ENCODE measurements at regions not wholly inside any gene's neighbourhood (a gene's known extent, or its start where the extent isn't known, plus 50 kb on each side); places are given as distances from the start of the nearest gene placed in this dataset.

DNA sequence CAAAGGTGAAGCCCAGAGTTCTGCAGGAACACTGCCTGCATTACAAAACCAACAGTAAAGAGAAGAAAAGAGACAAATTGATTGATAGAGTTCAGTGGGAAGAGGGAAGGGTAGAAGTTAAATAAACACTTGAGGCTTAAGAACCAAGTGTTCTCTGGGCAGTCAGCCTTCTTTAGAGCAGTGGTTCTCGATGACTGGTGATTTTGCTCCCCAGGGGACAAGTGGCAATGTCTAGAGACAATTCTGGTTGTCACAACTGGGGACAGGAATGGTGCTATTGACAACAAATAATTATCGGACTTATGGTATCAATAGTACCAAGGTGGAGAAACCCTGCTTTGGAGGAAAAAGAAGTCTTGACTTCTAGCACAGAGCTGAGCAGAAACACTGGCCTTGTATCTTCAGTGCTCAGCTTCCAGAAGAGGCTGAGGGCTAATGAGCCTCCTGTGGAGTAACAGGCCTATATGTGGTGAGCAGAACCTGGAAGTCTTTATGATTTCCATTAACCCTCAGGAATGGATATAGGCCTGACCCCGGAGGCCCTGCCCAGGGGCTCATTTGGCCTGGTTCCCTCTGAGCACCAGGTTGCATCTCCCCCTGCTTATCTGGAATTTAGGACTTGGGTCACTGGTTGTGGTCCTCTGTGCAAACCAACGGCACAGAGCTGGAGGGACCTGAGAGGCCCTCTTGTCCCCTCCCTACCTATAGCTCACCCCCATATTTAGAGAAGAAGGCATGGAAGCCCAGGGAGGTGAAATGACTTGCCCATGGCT is 204.6 kb upstream of the PWP1 start:
- no peak for DNase-seq (ENCODE audit: low read depth)
- no peak overlapping the region for H3K4me3 ChIP-seq (ENCODE audit: control insufficient read depth, low read depth, low read length)
- TF ChIP-seq, protein P1, sequence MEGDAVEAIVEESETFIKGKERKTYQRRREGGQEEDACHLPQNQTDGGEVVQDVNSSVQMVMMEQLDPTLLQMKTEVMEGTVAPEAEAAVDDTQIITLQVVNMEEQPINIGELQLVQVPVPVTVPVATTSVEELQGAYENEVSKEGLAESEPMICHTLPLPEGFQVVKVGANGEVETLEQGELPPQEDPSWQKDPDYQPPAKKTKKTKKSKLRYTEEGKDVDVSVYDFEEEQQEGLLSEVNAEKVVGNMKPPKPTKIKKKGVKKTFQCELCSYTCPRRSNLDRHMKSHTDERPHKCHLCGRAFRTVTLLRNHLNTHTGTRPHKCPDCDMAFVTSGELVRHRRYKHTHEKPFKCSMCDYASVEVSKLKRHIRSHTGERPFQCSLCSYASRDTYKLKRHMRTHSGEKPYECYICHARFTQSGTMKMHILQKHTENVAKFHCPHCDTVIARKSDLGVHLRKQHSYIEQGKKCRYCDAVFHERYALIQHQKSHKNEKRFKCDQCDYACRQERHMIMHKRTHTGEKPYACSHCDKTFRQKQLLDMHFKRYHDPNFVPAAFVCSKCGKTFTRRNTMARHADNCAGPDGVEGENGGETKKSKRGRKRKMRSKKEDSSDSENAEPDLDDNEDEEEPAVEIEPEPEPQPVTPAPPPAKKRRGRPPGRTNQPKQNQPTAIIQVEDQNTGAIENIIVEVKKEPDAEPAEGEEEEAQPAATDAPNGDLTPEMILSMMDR (IDR thresholded peaks at IDR 0.05; ENCODE audit: control insufficient read depth, insufficient read depth, low read depth, low read length, missing control alignments): no peak

- DNase-seq (ENCODE audit: low read depth): no peak
- TF ChIP-seq, protein P1 (IDR thresholded peaks at IDR 0.05; ENCODE audit: control insufficient read depth, insufficient read depth, low read depth, low read length, missing control alignments): no peak
- no peak overlapping the region for H3K4me3 ChIP-seq (ENCODE audit: control insufficient read depth, low read depth, low read length)
Observed at GRCh38 chr12:107484230-107484629, 201.4 kb upstream of the PWP1 start.

DNA sequence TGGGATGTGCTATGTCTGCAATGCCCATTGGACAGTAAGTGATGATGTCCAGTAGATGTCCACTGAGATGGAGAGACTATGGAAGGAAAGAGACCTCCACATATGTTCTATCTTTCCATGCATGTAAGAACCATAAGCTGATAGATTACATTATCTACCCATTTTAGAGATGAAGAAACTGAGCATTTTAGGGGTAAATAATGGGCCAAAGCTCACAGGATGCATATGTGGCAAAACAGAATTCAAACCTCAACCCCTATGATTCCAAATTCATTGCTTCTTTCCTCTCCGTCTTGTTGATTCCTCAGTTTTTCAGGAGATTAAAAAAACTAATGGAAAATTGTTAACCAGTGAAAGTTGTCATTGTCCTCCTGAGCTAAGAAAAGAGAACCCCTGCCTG is 200.7 kb upstream of the PWP1 start:
- TF ChIP-seq, protein P1 (IDR thresholded peaks at IDR 0.05; ENCODE audit: control insufficient read depth, insufficient read depth, low read depth, low read length, missing control alignments): no peak

DNA sequence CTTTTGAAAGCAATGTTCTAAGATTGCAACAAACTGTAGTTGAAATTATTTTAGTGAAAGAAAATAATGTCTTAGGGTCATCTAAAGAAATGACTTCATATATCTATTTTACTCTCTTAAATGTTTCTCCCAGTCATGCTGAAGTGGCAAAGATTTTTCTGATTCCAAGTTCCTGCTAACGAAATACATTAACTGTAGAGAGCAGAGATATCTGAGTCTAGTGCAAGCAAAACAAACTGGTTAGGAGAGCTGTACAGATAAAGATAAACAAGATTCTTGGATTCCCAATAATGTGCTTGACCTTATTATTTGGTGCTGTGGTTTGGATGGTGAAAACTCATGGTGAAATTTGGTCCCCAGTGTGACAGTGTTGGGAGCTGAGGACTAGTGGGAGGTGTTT is 199.9 kb upstream of the PWP1 start:
- DNase-seq (ENCODE audit: low read depth): no peak
- H3K4me3 ChIP-seq (ENCODE audit: control insufficient read depth, low read depth, low read length): no peak overlapping the region
- TF ChIP-seq, protein P1 (IDR thresholded peaks at IDR 0.05; ENCODE audit: control insufficient read depth, insufficient read depth, low read depth, low read length, missing control alignments): no peak

More for the DNA sequence above, 200.7 kb upstream of the PWP1 start:
- H3K4me3 ChIP-seq (ENCODE audit: control insufficient read depth, low read depth, low read length): no peak overlapping the region
- no peak for DNase-seq (ENCODE audit: low read depth)

- no peak overlapping the region for H3K4me3 ChIP-seq (ENCODE audit: control insufficient read depth, low read depth, low read length)
- no peak for DNase-seq (ENCODE audit: low read depth)
- TF ChIP-seq, protein P1 (IDR thresholded peaks at IDR 0.05; ENCODE audit: control insufficient read depth, insufficient read depth, low read depth, low read length, missing control alignments): no peak
Observed at GRCh38 chr12:107486140-107486892, 199.3 kb upstream of the PWP1 start.

- TF ChIP-seq, protein P1 (IDR thresholded peaks at IDR 0.05; ENCODE audit: control insufficient read depth, insufficient read depth, low read depth, low read length, missing control alignments): no peak
- DNase-seq (ENCODE audit: low read depth): no peak
- H3K4me3 ChIP-seq (ENCODE audit: control insufficient read depth, low read depth, low read length): no peak overlapping the region
Observed at GRCh38 chr12:107487011-107487680, 198.5 kb upstream of the PWP1 start.

Data from AG09309 (cell line).